HT1080 (cell line): ENCODE measurements at regions not wholly inside any gene's neighbourhood (a gene's known extent, or its start where the extent isn't known, plus 50 kb on each side); places are given as distances from the start of the nearest gene placed in this dataset.
"Not testable (repeated sequence)": the region's sequence is repeated elsewhere in the genome, so short reads cannot be mapped to it uniquely, and the experiment has no call there.

Experiments
- DNase-seq: peaks from one replicate; pipeline ENCODE4 v3.0.0-alpha.2; 2015; ENCODE audit warnings: low read depth

DNA sequence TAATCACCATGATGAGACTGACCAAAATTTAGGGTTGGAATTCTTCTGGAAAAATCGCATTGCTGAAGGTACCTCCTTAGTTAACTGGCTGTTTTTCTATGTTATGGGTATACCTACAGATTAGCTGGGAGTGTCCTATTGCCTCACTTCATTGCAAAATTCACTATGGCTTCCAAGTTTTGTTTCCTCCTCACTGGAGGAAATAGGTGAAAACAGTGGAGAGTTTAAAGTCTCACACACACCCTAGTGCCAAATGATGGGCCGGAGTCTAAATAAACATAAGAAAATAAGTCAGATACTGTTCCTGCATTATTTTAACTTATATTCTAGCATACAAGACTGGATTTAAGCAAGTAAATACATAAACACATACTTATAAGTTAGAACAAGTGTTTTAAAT, 98.2 kb downstream of the AHR start:
- DNase-seq: no peak

DNA sequence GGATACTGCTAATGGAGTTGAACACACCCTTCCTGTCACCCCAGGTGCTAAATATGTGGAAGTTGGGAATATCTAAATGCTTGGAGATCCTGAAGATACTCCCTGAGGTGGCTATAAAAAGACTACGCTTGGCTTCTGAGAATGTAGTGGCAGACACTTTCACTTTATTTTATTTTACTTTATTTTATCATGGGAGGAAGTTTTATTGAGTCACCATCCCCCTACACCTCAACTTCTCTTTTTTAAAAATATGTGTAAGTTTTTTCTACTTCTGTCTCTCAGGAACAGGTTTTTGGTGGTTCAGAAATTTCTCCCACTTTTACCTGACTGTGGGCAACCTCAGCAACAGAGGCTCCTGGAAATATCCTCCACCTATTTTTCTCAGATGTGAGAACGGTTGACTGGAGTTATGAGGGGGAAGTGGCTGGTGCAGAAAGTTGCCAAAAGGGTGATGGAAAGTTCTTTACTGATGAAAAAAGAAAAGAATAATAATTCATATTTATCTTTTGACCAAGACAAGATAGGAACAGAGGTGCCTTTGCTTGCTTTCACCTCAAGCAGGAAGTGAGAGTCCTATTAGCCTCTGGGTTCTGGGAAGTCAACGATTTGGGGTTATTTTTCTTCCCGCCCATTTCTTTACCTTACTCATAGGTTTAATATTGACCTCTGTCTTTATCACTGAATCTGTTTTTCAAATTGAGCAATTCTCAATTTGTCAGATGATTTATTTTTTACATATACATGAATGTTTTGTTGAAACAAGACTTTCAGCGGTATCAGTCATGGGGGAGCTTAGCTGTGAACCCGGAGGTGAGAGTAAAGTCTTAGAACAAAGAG, 103.6 kb downstream of the AHR start:
- no peak for DNase-seq

DNA sequence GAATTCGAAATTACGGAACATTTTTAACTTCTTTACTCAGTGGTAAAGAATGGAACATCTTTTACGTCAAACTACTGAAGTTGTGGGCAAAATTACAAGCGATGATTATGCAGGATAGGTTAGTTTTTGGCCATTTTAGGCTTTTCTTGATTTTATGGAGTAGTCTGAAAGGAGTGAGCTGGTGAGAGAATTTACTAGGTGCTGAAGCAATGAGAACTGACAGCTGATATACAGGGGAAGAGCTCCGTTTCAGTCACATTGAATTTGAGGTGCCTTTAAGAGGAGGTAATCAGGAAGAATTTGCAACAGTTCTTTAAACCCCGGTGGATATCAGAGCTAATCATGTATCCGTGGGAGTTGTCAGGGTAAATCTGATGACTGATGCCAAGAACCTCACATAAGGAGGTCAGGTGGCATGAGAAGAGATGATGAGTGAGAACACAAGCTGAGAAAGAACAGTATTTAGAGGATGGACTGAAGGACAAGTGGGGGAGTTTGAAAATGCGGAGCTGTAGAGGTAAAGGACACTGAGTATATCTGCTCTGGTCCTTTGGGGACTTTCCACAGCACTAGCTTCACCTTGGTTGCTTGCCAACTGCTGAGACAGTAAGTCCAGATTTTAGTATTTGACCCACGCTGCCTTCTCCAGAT, 104.3 kb downstream of the AHR start:
- DNase-seq: no peak

DNA sequence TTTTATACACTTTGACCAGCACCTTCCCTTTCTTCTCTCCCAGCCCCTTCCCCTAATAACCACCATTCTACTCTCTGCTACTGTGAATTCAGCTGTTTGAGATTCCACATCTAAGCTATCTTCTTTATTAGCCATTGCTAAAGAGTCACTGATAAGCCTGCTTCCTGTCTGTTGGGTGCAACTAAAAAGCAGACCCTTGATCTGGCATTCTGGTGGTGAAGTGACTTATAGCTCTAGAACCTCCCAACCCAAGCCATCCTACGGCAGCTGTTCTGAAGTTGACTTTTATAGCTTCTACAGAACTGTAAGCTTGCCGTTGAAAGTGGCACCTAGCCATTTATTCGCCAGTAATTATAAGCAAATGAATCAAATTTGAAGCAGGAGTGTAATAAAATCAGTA, 105.6 kb downstream of the AHR start:
- DNase-seq: no peak

DNA sequence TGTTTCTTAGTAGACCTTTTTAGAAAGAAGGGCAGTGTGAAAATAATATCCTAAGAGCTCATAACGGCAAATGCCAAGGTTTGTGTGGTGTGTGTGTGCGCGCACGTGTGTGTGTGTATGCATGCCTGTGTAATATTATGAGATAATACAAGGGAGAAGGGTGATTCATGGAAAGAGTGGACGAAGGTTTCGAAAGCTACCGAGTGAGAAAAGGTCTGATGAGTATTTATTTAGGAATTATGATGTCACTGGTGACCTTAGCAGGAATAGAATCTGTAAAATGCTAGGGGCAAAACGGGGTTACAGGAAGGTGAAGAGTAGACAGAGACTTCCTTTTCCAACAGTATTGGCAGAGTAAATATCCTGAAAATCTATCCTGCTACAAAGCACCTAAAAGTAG, 107.3 kb downstream of the AHR start:
- peak; percentile 79 for DNase-seq

DNA sequence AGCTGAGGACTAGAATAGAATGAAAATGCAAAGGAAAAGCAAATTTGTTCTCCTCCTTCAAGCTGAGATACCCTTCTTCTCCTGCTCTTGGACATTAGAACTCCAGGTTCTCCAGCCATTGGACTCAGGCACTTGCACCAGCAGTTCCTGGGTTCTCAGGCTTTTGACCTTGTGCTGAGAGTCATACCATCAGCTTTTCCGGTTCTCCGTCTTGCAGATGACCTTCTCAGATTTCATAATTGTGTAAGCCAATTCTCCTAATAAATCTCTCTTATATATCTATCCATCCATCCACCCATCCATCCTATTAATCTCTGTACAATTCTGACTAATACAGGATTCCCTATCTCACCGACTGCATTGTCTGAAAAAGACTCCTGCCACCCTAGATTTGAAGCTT, 108.3 kb downstream of the AHR start:
- no peak for DNase-seq

DNA sequence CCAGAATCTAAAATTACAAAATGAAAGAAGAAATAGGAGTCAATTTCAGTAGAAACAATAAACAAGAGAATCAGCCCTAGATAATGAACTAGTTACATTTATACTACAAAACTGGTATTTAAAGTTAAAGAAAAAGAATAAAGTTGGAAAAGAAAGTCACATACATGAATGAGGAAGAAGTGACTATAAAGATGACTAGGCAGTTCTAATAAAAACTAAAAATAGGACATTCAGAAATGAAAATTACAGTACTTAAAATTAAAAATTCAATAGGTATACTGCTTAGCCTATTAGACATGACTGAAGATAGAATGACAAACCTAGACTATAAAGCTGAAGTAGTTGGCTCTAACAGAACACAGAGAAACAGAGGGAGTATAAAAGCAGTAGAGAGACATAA, 108.8 kb downstream of the AHR start:
- no peak for DNase-seq

DNA sequence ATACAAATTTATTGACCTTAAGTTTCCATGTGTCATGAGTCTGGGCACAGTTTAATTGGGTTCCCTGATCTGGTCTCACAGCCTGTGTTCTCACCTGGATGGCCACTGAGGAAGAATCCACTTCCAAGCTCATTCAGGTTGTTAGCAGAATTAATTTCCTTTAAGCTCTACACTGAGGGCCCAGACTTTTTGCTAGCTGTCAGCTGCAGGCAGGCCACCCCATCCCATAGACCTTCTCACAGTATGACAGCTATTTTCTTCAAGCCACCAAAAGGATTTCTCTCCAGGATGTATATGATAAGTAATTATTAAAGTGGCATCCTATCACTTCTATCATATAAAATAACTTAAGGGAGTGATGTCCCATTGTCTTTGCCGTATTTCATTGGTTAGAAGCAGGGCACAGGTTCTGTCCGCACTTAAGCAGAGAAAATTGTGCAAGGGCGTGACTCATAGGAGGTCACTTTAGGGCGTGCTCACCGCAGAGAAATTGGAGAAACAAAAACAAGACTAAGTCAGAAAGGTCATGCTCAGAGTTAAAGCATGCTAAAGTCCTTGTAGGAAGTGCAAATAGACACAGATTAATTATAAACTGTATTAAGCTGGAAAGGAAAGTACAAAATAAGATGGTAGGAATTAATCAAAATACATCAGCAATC, 109.9 kb downstream of the AHR start:
- peak; percentile 93 for DNase-seq

DNA sequence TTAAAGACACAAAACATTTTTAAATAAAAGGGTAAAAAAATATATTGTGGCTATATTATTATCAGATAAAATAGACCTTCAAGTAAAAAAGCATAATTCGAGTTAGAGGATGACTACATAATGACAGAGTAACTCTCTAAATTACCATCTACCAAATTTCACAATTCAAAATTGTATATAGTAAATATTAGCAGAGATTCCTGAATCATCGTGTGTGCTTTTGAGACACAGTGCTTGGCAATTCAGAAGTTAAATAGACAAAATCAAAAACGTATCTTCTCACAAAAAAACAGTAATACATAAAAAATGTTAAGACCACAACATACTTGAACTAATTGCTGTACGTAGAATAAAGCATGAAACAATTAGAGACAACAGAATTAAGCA, 110.4 kb downstream of the AHR start:
- no peak for DNase-seq

DNA sequence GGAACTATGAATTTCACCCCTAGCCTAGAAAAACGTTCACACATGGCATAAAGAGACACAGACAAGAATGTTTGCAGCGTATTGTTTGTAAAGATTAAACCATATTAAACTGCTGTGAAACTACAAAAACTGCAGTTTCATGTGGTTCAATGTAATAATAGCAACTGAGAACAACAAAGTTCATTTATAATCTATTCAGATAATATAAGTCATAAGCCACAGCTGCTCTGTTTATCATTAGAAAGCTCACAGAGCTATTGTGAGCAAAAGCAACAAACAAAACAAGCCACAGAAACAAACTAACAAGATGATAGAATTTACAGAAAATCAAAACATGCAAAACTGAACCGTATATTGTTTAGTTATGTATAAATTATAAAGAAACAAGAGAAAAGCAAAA, 113.5 kb downstream of the AHR start:
- DNase-seq: no peak

DNA sequence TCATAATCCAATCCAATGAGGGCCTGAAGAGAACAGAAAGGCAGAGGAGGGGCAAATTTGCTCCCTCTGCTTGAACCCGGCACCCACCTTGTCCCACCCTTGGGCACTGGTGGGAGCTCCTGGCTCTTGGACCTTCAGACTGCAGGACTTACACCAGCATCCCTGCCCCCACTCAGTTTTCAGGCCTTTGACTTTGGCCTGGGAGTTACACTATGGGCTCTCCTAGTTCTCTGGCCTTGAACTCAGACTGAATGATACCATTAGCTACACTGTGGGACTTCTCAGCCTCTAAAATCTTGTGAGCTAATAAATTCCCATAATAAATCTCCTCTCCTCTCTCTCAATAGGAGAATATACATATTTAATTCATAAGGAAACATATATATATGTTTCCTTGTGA, 114.4 kb downstream of the AHR start:
- DNase-seq: no peak

DNA sequence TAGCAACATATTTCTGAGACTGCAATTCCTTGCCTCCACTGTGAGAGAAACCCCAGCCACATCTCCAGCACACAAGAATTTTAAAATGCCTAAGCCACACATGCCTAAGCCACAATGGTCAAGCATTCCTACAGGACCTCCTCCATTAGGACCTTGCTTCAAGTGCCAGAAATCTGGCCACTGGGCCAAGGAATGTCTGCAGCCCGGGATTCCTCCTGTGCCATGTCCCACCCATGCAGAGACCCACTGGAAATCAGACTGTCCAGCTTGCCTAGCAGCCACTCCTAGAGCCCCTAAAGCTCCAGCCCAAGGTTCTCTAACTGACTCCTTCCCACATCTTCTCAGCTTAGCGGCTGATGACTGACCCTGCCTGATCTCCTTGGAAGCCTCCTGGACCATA, 117.5 kb downstream of the AHR start:
- no peak for DNase-seq

DNA sequence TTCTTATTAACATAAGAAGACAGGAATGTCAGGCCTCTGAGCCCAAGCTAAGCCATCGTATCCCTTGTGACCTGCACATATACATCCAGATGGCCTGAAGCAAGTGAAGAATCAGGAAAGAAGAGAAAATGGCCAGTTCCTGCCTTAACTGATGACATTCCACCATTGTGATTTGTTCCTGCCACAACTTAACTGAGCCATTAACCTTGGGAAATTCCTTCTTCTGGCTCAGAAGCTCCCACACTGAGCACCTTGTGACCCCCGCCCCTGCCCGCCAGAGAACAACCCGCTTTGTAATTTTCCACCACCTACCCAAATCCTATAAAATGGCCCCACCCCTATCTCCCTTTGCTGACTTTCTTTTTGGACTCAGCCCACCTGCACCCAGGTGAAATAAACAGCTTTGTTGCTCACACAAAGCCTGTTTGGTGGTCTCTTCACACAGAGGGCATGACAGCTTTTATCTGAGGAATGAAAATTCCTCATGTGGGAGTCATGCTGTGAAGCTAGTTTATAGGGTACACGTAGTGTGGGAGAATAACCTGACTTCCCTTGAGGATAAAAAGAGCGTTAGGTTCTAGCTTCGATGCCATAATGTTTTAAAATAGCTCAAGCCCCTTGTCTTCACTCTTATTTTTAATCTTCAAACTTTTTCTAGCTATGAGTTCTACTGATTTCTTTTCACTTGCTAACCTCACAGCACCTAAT, 122.0 kb downstream of the AHR start:
- not testable (repeated sequence) for DNase-seq

DNA sequence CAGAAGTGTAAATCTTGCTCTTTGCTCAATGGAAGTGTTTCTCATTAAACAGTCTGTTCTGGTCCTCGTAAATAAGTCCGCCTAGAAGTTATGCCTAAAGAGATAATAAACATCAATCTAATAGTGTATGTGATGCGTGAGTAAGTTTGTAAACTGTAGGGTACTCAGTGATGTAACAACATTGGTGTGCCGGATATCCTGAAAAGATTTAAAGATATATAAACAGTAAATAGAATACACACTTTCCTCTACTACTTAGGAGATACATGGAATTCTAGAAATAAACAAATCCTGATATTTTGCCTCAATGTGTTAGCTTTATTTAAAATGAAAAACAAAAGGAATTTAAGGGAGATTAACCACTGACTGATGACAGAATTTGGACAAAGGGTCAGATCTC, 123.5 kb downstream of the AHR start:
- no peak for DNase-seq

DNA sequence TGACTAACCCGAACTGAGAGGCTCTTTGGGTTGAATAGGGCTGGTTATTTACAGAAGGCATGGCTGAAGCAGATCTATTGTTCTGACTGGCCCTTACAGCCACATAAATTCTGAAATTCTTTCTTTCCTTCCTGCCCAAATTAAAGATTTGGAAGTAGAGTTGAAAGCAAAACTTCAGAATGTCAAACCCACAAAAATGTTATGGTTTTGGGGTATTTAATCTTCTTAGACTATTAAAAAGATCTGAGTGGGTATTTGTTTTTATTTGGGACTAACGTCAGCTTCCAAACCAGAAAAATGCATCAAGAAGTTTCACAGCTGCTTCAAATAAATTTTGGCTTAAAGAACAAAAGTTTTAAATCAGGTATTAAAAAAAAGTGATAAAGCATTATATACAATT, 124.5 kb downstream of the AHR start:
- DNase-seq: peak; percentile 3

DNA sequence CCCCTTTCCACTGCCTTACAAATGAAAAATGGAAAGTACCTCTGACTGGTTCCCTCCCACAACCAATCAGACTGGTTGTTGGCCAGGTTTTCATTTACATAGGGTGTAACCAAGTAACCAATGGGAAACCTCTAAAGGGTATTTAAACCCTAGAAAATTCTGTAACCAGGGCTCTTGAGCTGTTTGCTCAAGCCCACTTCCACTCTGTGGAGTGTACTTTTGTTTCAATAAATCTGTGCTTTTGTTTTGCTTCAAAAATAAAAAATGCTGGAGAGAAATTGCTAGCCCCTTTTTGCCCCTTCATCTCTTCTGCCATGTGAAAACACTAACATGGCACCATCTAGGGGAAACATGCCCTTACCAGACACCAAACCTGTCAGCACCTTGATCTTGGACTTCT, 129.5 kb downstream of the AHR start:
- no peak for DNase-seq

DNA sequence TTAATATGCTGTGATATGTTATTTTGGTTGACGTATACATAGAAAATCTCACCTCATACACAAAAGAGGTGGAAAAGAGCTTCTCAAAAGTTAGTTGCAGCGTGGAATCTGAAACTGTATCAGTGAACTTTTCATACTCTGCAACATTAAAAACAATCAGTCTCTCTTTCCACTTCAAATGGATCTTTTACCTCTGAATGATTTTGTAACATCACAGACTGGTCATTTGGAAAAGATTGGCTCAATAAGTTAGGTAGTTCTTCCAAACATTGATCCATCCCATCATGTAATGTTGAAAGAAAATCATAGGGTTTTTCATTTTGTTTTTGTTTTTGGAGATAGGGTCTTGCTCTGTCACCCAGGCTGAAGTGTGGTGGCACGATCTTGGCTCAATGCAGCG, 131.1 kb downstream of the AHR start:
- DNase-seq: no peak

DNA sequence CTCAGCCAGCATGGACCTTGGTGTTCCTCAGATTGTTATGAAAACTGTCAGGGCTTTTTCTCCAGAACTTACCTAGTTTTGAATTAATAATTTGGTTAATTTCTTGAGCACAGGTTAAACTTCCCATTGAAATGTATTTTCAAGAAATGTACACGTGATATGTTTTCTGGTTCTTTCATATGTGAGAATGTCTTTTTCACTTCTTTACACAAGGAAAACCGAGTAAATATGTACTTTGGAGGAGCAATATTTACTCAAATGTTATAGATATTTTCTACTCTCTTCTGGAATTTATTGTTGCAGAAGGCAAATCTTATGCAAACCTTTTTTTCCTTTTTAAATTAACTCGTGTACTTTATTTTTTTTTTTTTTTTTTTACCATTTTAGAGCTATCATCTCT, 134.3 kb downstream of the AHR start:
- no peak for DNase-seq

DNA sequence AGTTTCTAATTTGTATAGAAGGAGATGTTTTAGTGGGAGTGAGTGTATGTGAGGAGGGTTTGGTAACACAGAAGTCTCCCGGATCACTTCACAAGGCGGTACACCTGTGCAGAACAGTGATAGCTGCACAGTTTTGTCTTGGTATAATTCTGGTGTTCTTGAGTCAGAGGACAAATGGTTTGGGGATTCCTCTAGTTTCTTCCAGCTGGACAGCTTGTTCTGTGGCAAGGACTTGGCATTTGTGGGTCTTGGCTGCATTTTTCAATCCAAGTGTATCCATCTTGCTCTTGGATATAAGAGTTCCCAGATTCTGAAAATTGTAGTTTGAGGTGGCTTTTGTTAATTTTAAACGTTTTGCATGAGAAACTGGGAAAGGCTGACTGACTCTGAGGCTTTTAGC, 135.7 kb downstream of the AHR start:
- no peak for DNase-seq

DNA sequence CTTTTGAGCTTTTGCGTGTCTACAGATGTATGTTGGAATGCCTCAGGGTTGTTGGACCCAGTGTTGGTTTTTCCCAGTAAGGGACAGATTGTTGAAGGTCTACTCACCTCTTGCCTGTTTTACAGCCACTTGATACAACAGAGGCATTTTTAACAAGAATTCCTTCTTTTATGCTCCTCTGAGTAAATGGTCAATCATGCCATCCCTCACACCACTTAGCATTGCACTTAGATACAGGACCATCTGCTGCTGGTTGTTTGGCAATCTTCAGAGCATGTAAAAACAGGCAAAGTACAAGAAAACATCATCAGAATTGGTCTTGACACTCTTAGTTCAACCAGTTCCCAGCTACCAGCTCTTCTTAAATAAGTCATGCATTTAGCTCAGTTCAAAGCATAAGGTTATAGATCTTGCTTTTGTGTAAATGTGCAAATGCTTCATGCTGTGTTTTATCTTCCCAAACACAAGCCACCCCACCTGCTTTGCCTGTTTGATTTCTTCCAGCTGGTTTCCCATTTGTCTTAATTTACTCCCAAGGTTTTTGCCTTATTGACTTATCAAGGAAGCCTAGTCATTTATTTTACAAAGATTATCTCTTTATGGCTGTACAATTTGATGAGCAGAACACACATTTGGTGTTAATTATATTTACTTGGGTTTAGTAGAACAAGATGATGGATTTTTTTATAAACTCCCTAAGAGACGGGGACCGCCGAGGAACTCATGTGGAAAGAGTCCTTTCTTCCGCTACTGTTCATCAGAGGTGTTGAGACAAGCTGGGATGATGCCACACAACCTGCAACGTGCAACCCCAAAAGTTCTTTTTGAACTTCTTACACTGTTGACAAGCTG, 136.6 kb downstream of the AHR start:
- DNase-seq: no peak

DNA sequence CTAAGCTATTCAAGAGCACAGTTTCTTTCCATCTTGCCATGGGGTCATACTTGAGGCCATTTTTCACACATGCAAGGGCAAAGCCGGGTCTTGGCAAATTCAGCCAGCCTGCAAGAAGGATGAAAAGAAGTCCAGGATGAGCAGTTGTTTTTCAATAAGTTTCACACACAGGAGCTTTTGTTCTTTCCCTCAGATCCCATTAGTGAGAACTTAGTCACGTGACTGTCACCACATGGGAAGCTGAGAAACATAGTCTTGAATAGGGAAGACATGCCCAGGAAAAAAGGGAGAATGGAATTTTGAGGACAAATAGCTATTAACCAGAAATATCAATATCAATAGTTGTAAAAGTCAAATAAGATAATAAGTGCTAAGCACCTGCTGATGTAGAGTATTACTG, 137.7 kb downstream of the AHR start:
- peak; percentile 13 for DNase-seq
